Middle frontal gyrus (tissue), 1 donor: ENCODE measurements at regions not wholly inside any gene's neighbourhood (a gene's known extent, or its start where the extent isn't known, plus 50 kb on each side); places are given as distances from the start of the nearest gene placed in this dataset.
"Not testable (repeated sequence)": the region's sequence is repeated elsewhere in the genome, so short reads cannot be mapped to it uniquely, and the experiment has no call there.

Experiments used
- DNase-seq: peaks from one replicate; pipeline ENCODE4 v3.0.0-alpha.2; 2015; ENCODE audit warnings: low spot score; ENCODE audit errors: extremely low spot score

GRCh38 chr4:114423582-114423981 is 175.0 kb upstream of the UGT8 start:
- DNase-seq, result no peak

GRCh38 chr4:114435116-114435515 is 163.5 kb upstream of the UGT8 start:
- DNase-seq, result no peak

- DNase-seq, result no peak
Observed at GRCh38 chr4:114442856-114443255, 155.8 kb upstream of the UGT8 start.

- DNase-seq, result no peak
Observed at GRCh38 chr4:114444211-114444610, 154.4 kb upstream of the UGT8 start.

- DNase-seq, result not testable (repeated sequence)
Observed at GRCh38 chr4:114447963-114448516, 150.6 kb upstream of the UGT8 start.

GRCh38 chr4:114458728-114459127 is 139.9 kb upstream of the UGT8 start:
- DNase-seq, result no peak

GRCh38 chr4:114464726-114465272 is 133.8 kb upstream of the UGT8 start:
- DNase-seq, result no peak

GRCh38 chr4:114465766-114466165 is 132.8 kb upstream of the UGT8 start:
- no peak for DNase-seq

- DNase-seq, result no peak
Observed at GRCh38 chr4:114466299-114466698, 132.3 kb upstream of the UGT8 start.

- DNase-seq, result no peak
Observed at GRCh38 chr4:114472269-114473032, 126.2 kb upstream of the UGT8 start.

- no peak for DNase-seq
Observed at GRCh38 chr4:114474188-114474800, 124.3 kb upstream of the UGT8 start.

GRCh38 chr4:114476310-114476709 is 122.3 kb upstream of the UGT8 start:
- DNase-seq, result no peak

GRCh38 chr4:114479595-114479994 is 119.0 kb upstream of the UGT8 start:
- DNase-seq, result no peak

- DNase-seq, result no peak
Observed at GRCh38 chr4:114481856-114482255, 116.8 kb upstream of the UGT8 start.

GRCh38 chr4:114487101-114487500 is 111.5 kb upstream of the UGT8 start:
- no peak for DNase-seq

GRCh38 chr4:114488301-114488982 is 110.2 kb upstream of the UGT8 start:
- DNase-seq, result no peak

- DNase-seq, result no peak
Observed at GRCh38 chr4:114494246-114494803, 104.3 kb upstream of the UGT8 start.

- no peak for DNase-seq
Observed at GRCh38 chr4:114495471-114495928, 103.1 kb upstream of the UGT8 start.

GRCh38 chr4:114497116-114497515 is 101.5 kb upstream of the UGT8 start:
- DNase-seq, result no peak

GRCh38 chr4:114509340-114509739 is 89.3 kb upstream of the UGT8 start:
- no peak for DNase-seq

- no peak for DNase-seq
Observed at GRCh38 chr4:114512595-114513295, 85.9 kb upstream of the UGT8 start.
